Endothelial cell of umbilical vein (primary cell): ENCODE measurements at regions not wholly inside any gene's neighbourhood (a gene's known extent, or its start where the extent isn't known, plus 50 kb on each side); places are given as distances from the start of the nearest gene placed in this dataset.

Experiments
- BruUV-seq: library from RNA; stranded (reverse); fragments of 400-500 nt; replicated peaks from 2 replicates; lab custom pipeline; 2021; lab: Mats Ljungman, UMichigan
- CTCF ChIA-PET: fragments of 300-600, 350-600 bp; sonication (Branson Sonifier 250); formaldehyde crosslinking; loops from one replicate; lab custom pipeline; 2021; ENCODE audit warnings: antibody characterized with exemption, inconsistent platforms; lab: Charles Lee
- POLR2A ChIA-PET: fragments of 300-600, 350-600 bp; sonication (Branson Sonifier 250); formaldehyde crosslinking; loops from one replicate; lab custom pipeline; 2021; ENCODE audit warnings: antibody characterized with exemption, inconsistent platforms; lab: Charles Lee
- DNase-seq: peaks from one replicate; pipeline ENCODE4 v3.0.0-alpha.2; 2011; ENCODE audit warnings: low read depth, low spot score
- FAIRE-seq: peaks from 2 replicates; lab custom pipeline; 2011; peaks lifted over from hg19 to GRCh38; lab: Jason Lieb, UNC
- H2AFZ ChIP-seq: 2 replicates; pipeline ENCODE4 v1.6.0; 2012; ENCODE audit warnings: low read depth, low read length, control low read depth, inconsistent platforms
- H3K27ac ChIP-seq: 2 replicates; pipeline ENCODE4 v1.5.1; 2011; ENCODE audit warnings: low read depth, mild to moderate bottlenecking, control low read depth, low read length, moderate library complexity; ENCODE audit not compliant: insufficient read depth
- H3K27me3 ChIP-seq, 2 experiments: 2 replicates each; pipeline versions ENCODE4 v1.6.0 to v1.6.1; 2011; ENCODE audit warnings: low read length in 2 of 2, mixed read lengths in 1 of 2; ENCODE audit not compliant: control insufficient read depth in 2 of 2, insufficient read depth in 2 of 2
- H3K36me3 ChIP-seq, 2 experiments: 2 replicates in 1 of 2; 3 replicates in 1 of 2; pipeline ENCODE4 v1.5.1; 2011; ENCODE audit warnings: low read length in 2 of 2, mild to moderate bottlenecking in 1 of 2, moderate library complexity in 1 of 2; ENCODE audit not compliant: control insufficient read depth in 2 of 2, insufficient read depth in 2 of 2; ENCODE audit errors: extremely low read depth in 1 of 2
- H3K4me1 ChIP-seq: 3 replicates; pipeline ENCODE4 v1.5.1; 2011; ENCODE audit warnings: mild to moderate bottlenecking, low read length; ENCODE audit not compliant: control insufficient read depth, insufficient read depth; ENCODE audit errors: extremely low read depth
- H3K4me2 ChIP-seq: 2 replicates; pipeline ENCODE4 v1.6.1; 2011; ENCODE audit warnings: low read length, control low read depth, mixed read lengths; ENCODE audit not compliant: insufficient read depth
- H3K4me3 ChIP-seq, 3 experiments: fragments of 200-600 bp in 1 of 3; sonication (generic), shearing (Covaris generic) in 1 of 3; replicated peaks in 1 of 3; 2 replicates each; pipeline ENCODE4 v1.5.1; 2011 to 2016; ENCODE audit warnings: control low read depth in 3 of 3, low read length in 3 of 3, mild to moderate bottlenecking in 2 of 3, inconsistent platforms in 1 of 3, low read depth in 1 of 3, moderate library complexity in 1 of 3; ENCODE audit not compliant: insufficient read depth in 1 of 3
- H3K79me2 ChIP-seq: 2 replicates; pipeline ENCODE4 v1.6.0; 2012; ENCODE audit warnings: low read length, inconsistent platforms; ENCODE audit not compliant: control insufficient read depth, insufficient read depth
- H3K9ac ChIP-seq: replicated peaks from 2 replicates; pipeline ENCODE3; 2011; ENCODE audit warnings: low read length, control low read depth; ENCODE audit not compliant: insufficient read depth; ENCODE audit errors: extremely low read depth
- H3K9me1 ChIP-seq: replicated peaks from 3 replicates; pipeline ENCODE4 v1.6.0; 2011; ENCODE audit warnings: mild to moderate bottlenecking, low read length; ENCODE audit not compliant: control insufficient read depth, insufficient read depth; ENCODE audit errors: extremely low read depth
- H3K9me3 ChIP-seq: replicated peaks from 2 replicates; pipeline ENCODE4 v1.5.1; 2012; ENCODE audit warnings: low read length, inconsistent platforms; ENCODE audit not compliant: control insufficient read depth, insufficient read depth
- H4K20me1 ChIP-seq: replicated peaks from 2 replicates; pipeline ENCODE3; 2011; ENCODE audit warnings: mild to moderate bottlenecking, low read length; ENCODE audit not compliant: control insufficient read depth, insufficient read depth; ENCODE audit errors: extremely low read depth
- EZH2 ChIP-seq: IDR thresholded peaks from 2 replicates; pipeline ENCODE4 v1.6.1; 2012; ENCODE audit warnings: borderline replicate concordance, low read depth, mild to moderate bottlenecking, moderate library complexity, low read length, inconsistent platforms; ENCODE audit not compliant: severe bottlenecking
- FOS ChIP-seq: IDR thresholded peaks from 2 replicates; pipeline ENCODE4 v1.6.1; 2011; ENCODE audit warnings: mild to moderate bottlenecking, low read length, moderate library complexity, borderline replicate concordance; ENCODE audit not compliant: insufficient read depth
- GATA2 ChIP-seq: IDR thresholded peaks from 2 replicates; pipeline ENCODE4 v1.7.0; 2011; ENCODE audit warnings: low read depth, mild to moderate bottlenecking, moderate library complexity, mixed read lengths, low read length; ENCODE audit not compliant: insufficient read length, insufficient read depth
- JUN ChIP-seq: IDR thresholded peaks from 2 replicates; pipeline ENCODE4 v1.6.1; 2011; ENCODE audit warnings: borderline replicate concordance, low read depth; ENCODE audit not compliant: insufficient read length, insufficient read depth
- MYC ChIP-seq: IDR thresholded peaks from one replicate; pipeline ENCODE4 v1.6.1; 2011; ENCODE audit warnings: mild to moderate bottlenecking, low read depth, low read length
- POLR2A ChIP-seq: IDR thresholded peaks from 2 replicates; pipeline ENCODE4 v1.6.1; 2012; ENCODE audit warnings: low read depth, mild to moderate bottlenecking, control low read depth, low read length
- POLR2AphosphoS5 ChIP-seq: IDR thresholded peaks from 2 replicates; pipeline ENCODE4 v1.6.1; 2012; ENCODE audit warnings: low read depth, mild to moderate bottlenecking, control low read depth, low read length, moderate library complexity; ENCODE audit not compliant: insufficient read depth
- dilution Hi-C: fragments of 300-500 bp; cut with MboI; formaldehyde crosslinking; loops from one replicate; pipeline ENCODE4 v1.15.0; 2019; ENCODE audit warnings: low sequenced_read_pairs; ENCODE audit not compliant: extremely low pct_ligation_motif_present
- intact Hi-C: fragments of 100-400 bp; cut with micrococcal nuclease; formaldehyde crosslinking; loops from one replicate; pipeline ENCODE4 v1.10.0; 2022
- TF ChIP-seq, protein P1 (sequence below): IDR thresholded peaks from 2 replicates; pipeline ENCODE4 v1.6.1; 2011; ENCODE audit not compliant: insufficient read depth, insufficient read length
- TF ChIP-seq, protein P2 (sequence below), 2 donors: IDR thresholded peaks; 1 replicate in 1 of 2; 2 replicates in 1 of 2; pipeline ENCODE4 v1.5.1; 2011; ENCODE audit warnings: low read length in 2 of 2, mild to moderate bottlenecking in 2 of 2, moderate library complexity in 2 of 2, control low read depth in 1 of 2, inconsistent platforms in 1 of 2, low read depth in 1 of 2; ENCODE audit not compliant: insufficient read depth in 1 of 2; ENCODE audit errors: extremely low read depth in 1 of 2

DNA sequence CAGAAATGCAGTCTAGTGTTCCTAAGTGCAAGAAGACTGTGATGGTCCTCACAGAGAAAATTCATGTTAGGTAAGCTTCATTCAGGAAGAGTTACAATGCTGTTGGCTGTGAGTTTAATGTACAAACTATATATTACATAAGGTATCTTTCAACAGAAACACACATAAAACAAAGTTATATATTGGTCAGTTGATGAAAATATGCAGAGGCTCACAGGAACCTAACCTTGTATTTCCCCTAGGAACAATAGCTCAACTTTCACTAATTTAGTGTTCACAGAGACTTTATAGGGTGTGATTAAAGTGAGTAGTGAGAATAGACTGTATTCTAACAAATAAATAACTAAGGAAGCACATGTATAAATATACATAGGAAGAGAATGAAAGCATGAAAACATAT lies 676.9 kb upstream of the ADGRL4 start:
- H3K79me2 ChIP-seq = no peaks in the 10 kb centered on the region
- no peak overlapping the region for H3K4me3 ChIP-seq
- no peaks in the 10 kb centered on the region for H3K9me1 ChIP-seq
- no peaks in the 10 kb centered on the region for H3K36me3 ChIP-seq
- DNase-seq = no peak
- BruUV-seq = no TSS peak
- no peak overlapping the region for H3K9ac ChIP-seq
- TF ChIP-seq POLR2AphosphoS5 (no peak), POLR2A (no peak), JUN (no peak), FOS (no peak), EZH2 (no peak), GATA2 (no peak), MYC (no peak)
- TF ChIP-seq, protein P1, sequence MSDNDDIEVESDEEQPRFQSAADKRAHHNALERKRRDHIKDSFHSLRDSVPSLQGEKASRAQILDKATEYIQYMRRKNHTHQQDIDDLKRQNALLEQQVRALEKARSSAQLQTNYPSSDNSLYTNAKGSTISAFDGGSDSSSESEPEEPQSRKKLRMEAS = no peak
- TF ChIP-seq, protein P2, sequence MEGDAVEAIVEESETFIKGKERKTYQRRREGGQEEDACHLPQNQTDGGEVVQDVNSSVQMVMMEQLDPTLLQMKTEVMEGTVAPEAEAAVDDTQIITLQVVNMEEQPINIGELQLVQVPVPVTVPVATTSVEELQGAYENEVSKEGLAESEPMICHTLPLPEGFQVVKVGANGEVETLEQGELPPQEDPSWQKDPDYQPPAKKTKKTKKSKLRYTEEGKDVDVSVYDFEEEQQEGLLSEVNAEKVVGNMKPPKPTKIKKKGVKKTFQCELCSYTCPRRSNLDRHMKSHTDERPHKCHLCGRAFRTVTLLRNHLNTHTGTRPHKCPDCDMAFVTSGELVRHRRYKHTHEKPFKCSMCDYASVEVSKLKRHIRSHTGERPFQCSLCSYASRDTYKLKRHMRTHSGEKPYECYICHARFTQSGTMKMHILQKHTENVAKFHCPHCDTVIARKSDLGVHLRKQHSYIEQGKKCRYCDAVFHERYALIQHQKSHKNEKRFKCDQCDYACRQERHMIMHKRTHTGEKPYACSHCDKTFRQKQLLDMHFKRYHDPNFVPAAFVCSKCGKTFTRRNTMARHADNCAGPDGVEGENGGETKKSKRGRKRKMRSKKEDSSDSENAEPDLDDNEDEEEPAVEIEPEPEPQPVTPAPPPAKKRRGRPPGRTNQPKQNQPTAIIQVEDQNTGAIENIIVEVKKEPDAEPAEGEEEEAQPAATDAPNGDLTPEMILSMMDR (IDR thresholded peaks at IDR 0.05; ENCODE audit: extremely low read depth in 1 of 2, insufficient read depth in 1 of 2, low read depth in 1 of 2, low read length in 2 of 2) = no peak
- no peak for FAIRE-seq
- ChIA-PET CTCF (interaction anchor here (0.8 kb wide), 1 partner anchor 48 kb away, joined by 4 read pairs; no protein-coding TSS in a partner anchor), POLR2A (no interaction called here)
- intact Hi-C loops = no loop called here
- dilution Hi-C loops = no loop called here
- H3K4me1 ChIP-seq = no peaks in the 10 kb centered on the region
- H4K20me1 ChIP-seq = no peaks in the 10 kb centered on the region
- no peak overlapping the region for H3K4me2 ChIP-seq
- no peak overlapping the region for H3K27ac ChIP-seq
- H3K9me3 ChIP-seq = no peaks in the 10 kb centered on the region
- H2AFZ ChIP-seq = no peak overlapping the region
- H3K27me3 ChIP-seq = no peaks in the 10 kb centered on the region
